GM21367 (cell line): ENCODE measurements at regions not wholly inside any gene's neighbourhood (a gene's known extent, or its start where the extent isn't known, plus 50 kb on each side); places are given as distances from the start of the nearest gene placed in this dataset.
"Not testable (repeated sequence)": the region's sequence is repeated elsewhere in the genome, so short reads cannot be mapped to it uniquely, and the experiment has no call there.

Experiments
- ATAC-seq: cut with Tn5 transposase; IDR thresholded peaks from one replicate; pipeline ENCODE4 v1.9.1; 2021; ENCODE audit not compliant: unreplicated experiment

- not testable (repeated sequence) for ATAC-seq
Observed at GRCh38 chr10:8415029-8415428, 360.5 kb downstream of the GATA3 start.

- ATAC-seq = no peak
Observed at GRCh38 chr10:8416192-8416701, 361.8 kb downstream of the GATA3 start.

- ATAC-seq = no peak
Observed at GRCh38 chr10:8416760-8417159, 362.3 kb downstream of the GATA3 start.

DNA sequence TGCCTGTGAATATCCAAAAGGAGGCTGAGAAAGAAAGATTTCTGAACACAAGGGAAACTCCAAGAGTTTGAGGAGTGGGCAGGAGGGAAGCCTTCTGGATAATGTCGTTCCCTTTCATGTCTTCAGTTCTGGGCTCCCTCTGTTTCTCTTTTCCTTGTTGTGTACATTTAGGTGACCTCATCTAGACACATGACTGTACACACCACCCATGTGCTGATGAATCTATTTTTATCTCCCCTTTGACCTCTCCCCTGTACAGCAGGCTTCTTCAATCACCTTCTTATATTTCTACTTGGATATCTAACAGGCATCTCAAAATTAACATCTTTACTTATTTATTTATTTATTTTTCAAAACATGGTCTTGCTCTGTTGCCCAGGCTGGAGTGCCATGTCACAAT lies 363.1 kb downstream of the GATA3 start:
- ATAC-seq = no peak

- ATAC-seq = no peak
Observed at GRCh38 chr10:8418631-8419030, 364.1 kb downstream of the GATA3 start.

DNA sequence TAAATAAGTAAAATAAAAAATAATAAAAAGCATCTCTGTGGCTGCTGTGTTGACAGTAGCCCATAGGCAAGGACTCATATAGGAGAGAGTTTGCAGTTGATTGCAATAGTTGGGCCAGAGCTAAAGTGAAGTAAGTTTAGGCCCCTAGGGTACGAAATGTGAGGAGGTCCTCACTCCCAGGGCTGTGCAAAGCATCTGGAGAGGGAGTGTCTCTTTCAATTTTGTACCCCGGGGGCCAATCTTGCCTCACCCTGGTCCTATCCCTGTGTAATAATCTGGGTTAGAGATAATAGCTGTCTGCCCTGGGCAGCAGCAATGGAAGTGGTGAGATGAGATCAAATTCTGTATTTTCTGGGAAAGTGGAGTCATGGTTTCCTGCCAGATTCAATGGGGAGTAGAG lies 365.7 kb downstream of the GATA3 start:
- ATAC-seq = no peak

GRCh38 chr10:8424555-8425211 lies 370.2 kb downstream of the GATA3 start:
- ATAC-seq = no peak

DNA sequence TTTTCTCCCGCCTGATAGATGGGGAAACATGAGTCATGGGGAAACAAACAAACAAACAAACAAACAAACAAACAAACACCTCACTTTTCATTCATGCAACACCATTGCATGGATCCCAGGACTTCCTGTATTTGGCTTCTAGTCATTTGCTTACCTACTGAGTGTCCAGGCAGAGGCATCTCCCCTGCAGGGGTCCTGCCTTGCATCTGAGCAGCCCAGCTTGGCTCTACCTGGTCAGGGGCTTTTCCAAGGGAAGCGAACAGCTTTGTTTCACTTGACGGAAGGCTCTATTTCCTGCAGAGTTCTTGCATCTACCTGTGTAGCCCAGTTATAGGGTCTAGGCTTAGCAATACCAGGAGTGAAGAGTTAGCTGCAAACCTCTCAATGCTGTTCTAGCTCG lies 374.2 kb downstream of the GATA3 start:
- no peak for ATAC-seq

DNA sequence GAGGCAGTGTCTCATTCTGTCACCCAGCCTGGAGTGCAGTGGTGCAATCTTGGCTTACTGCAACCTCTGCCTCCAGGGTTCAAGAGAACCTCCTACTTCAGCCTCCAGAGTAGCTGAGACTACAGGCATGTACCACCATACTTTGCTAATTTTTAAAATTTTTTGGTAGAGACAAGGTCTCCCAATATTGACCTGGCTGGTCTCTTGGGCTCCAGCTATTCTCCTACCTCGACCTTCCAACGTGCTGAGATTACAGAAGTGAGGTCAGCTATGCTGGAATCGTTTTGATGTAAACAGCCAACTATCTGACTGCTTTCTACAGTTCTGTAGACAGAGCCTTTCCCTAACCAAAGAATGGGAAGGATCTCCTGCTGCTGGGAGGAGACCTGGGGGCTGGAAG lies 375.8 kb downstream of the GATA3 start:
- no peak for ATAC-seq

DNA sequence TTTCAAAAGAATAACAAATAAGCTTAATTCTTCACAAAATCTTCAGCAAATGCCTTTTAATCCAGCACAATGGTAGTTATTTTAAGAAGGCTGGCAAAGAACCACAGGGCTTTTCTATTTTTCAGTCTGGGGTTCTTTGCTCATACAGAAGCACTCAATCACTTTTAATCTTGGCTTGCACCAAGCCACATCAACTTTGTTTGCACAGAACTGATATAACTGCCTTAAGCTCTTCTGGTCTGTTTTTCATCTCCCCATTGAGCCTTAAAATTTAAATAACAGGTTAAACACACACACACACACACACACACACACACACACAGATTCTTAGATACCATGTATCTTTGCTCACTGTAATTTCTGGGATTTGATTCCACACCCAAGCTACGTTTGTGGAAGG lies 377.0 kb downstream of the GATA3 start:
- ATAC-seq = no peak

DNA sequence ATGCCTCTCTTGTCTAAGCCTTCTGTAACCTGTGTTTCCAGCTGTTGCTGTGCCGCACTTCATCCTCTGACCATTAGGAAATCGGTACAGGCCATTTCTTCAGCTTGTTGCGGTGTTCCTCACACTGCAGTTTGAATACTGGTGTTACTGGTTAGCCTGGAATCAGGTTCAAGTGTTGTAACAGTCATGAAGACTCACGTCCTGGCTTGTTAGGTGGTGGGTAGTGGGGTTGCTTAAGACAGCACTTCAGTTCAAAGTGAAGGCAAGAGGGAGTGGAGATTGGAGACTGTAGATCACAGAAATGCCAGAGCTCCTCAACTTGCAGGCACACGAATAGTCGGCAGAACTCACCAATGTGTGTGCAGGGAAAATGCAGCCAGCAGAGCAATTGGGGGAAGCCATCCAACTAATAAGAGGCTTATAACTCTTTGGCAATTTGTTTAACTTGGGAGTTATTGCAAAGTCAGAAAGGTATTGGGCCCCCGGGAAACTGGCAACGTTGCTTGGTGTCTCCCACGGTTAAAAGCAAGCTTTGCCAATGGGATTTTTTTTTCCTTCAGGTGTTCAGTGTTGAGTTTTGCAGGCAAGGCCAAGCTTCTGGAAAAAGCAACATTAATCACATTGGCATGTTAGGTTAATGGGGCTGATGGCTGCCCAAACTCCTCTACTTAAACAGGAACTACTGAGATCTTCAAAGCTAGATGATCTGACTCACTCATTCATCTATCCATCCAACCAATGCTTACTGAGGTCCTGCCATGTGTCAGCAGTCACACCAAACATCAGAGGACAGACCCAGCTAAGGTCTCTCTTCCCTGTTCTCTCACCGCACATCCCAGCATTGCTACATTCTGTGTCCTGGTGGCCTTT lies 380.9 kb downstream of the GATA3 start:
- no peak for ATAC-seq

DNA sequence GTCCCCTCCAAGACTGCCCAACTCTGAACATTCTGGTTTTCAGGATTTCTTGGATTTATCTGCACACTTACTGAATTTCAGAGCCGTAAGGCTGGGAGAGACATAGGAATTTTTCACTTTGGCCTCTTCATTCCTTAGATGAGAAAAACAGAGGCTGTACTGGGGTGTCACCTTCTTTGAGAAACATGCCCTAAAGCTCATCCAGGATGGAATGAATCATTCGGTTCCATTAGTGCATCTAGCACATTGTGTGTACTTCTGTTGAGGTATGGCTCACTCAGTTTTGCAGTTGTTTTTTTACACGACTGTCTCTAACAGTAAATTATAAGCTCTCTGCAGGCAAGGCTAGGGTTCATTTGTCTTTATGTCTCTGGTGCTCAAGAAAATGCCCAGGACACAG lies 383.4 kb downstream of the GATA3 start:
- no peak for ATAC-seq

- ATAC-seq = no peak
Observed at GRCh38 chr10:8438603-8439002, 384.1 kb downstream of the GATA3 start.

GRCh38 chr10:8439040-8439439 lies 384.6 kb downstream of the GATA3 start:
- ATAC-seq = no peak

- ATAC-seq = no peak
Observed at GRCh38 chr10:8444630-8445029, 390.1 kb downstream of the GATA3 start.

- ATAC-seq = no peak
Observed at GRCh38 chr10:8445353-8445752, 390.9 kb downstream of the GATA3 start.

- ATAC-seq = no peak
Observed at GRCh38 chr10:8449909-8450308, 395.4 kb downstream of the GATA3 start.

DNA sequence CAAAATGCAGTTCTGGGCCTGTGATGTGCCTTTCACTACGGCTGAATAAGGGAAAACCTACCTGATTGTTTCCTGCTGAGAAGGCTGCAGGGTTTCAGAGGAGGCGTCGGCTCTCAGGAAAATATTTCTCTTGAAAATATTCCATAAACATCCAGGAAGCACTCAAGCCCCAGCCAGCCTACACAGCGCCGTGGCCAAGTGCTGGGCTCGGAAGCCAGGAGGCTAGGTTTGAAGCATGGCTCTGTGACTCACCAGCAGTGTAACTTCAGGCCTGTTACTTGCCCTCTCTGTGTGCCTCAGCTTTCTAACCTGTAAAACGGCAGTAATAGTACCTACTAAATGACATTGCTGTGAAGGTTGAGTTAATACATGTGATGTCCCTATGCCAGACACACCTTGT lies 399.1 kb downstream of the GATA3 start:
- no peak for ATAC-seq

- no peak for ATAC-seq
Observed at GRCh38 chr10:8454357-8454756, 399.9 kb downstream of the GATA3 start.

GRCh38 chr10:8455181-8455580 lies 400.7 kb downstream of the GATA3 start:
- no peak for ATAC-seq

- ATAC-seq = no peak
Observed at GRCh38 chr10:8456386-8456785, 401.9 kb downstream of the GATA3 start.

- no peak for ATAC-seq
Observed at GRCh38 chr10:8460626-8461025, 406.1 kb downstream of the GATA3 start.
